Prostate gland (tissue), 2 donors: ENCODE measurements at regions not wholly inside any gene's neighbourhood (a gene's known extent, or its start where the extent isn't known, plus 50 kb on each side); places are given as distances from the start of the nearest gene placed in this dataset.

Source experiments
- DNase-seq: peaks from one replicate; pipeline ENCODE4 v3.0.0-alpha.2; 2019; ENCODE audit warnings: low spot score
- H3K27ac ChIP-seq, 2 donors: fragments of 200-600 bp; sonication (generic); 2 replicates each; pipeline ENCODE4 v1.5.1; 2017 to 2019
- H3K27me3 ChIP-seq: fragments of 200-600 bp; sonication (generic); replicated peaks from 2 replicates; pipeline ENCODE4 v1.5.1; 2019; ENCODE audit not compliant: insufficient read depth
- H3K36me3 ChIP-seq, 2 donors: fragments of 200-600 bp; sonication (generic); 1 replicate in 1 of 2; 2 replicates in 1 of 2; pipeline versions ENCODE4 v1.5.1 to v1.8.1; 2017 to 2019
- H3K4me1 ChIP-seq: fragments of 200-600 bp; sonication (generic); replicated peaks from 2 replicates; pipeline ENCODE4 v1.5.1; 2019
- H3K4me3 ChIP-seq, 2 donors: fragments of 200-600 bp; sonication (generic); 2 replicates each; pipeline ENCODE4 v1.5.1; 2017 to 2019
- H3K9me3 ChIP-seq: fragments of 200-600 bp; sonication (generic); 2 replicates; pipeline ENCODE4 v1.5.1; 2017
- CTCF ChIP-seq, 4 experiments: fragments of 200-600 bp in 2 of 4; fragments of 450-650 bp in 2 of 4; sonication (generic) in 2 of 4; IDR thresholded peaks; 1 replicate in 3 of 4; 2 replicates in 1 of 4; pipeline ENCODE4 v1.5.1; 2016 to 2019; ENCODE audit warnings: antibody characterized with exemption in 4 of 4, mild to moderate bottlenecking in 2 of 4, moderate library complexity in 2 of 4
- POLR2A ChIP-seq: fragments of 450-650 bp; IDR thresholded peaks from one replicate; pipeline ENCODE4 v1.6.1; 2016; ENCODE audit warnings: antibody characterized with exemption, mild to moderate bottlenecking
- POLR2AphosphoS5 ChIP-seq: sonication (generic); formaldehyde crosslinking; IDR thresholded peaks from one replicate; pipeline ENCODE4 v1.6.1; 2017; ENCODE audit warnings: antibody characterized with exemption
- WGBS: methylation state at CpG from one replicate; pipeline ENCODE4 v1.1.5; 2018; 5-methylcytosine and 5-hydroxymethylcytosine counted together
- intact Hi-C: fragments of 100-400 bp; cut with DNase I; formaldehyde crosslinking; loops from one replicate; pipeline ENCODE4 v1.14.2; 2022

GRCh38 chr20:39547546-39548408 is 585.6 kb downstream of the DHX35 start:
- H3K27me3 ChIP-seq, result no peaks in the 10 kb centered on the region
- H3K4me3 ChIP-seq, result no peak overlapping the region
- H3K36me3 ChIP-seq, result no peaks in the 10 kb centered on the region
- WGBS, result 42% methylated on average over 6 of the region's 6 CpGs
- no peak for DNase-seq
- TF ChIP-seq CTCF (IDR thresholded peaks at IDR 0.05) (no peak), POLR2AphosphoS5 (no peak), POLR2A (no peak)
- intact Hi-C loops, result no loop called here
- no peaks in the 10 kb centered on the region for H3K9me3 ChIP-seq
- no peaks in the 10 kb centered on the region for H3K4me1 ChIP-seq
- no peak overlapping the region for H3K27ac ChIP-seq

- Histone ChIP-seq H3K4me3 (no peak overlapping the region), H3K36me3 (no peaks in the 10 kb centered on the region), H3K4me1 (no peaks in the 10 kb centered on the region), H3K27ac (no peak overlapping the region), H3K27me3 (no peaks in the 10 kb centered on the region), H3K9me3 (no peaks in the 10 kb centered on the region)
- intact Hi-C loops, result no loop called here
- 63% methylated on average over 2 of the region's 2 CpGs for WGBS
- DNase-seq, result no peak
- TF ChIP-seq CTCF (IDR thresholded peaks at IDR 0.05) (no peak), POLR2A (no peak), POLR2AphosphoS5 (no peak)
Measured at GRCh38 chr20:39541136-39541803, 579.1 kb downstream of the DHX35 start.

GRCh38 chr20:39538317-39538716 is 576.2 kb downstream of the DHX35 start:
- intact Hi-C loops, result no loop called here
- H3K4me1 ChIP-seq, result no peaks in the 10 kb centered on the region
- TF ChIP-seq CTCF (IDR thresholded peaks at IDR 0.05), result no peak
- TF ChIP-seq POLR2AphosphoS5, result no peak
- TF ChIP-seq POLR2A, result no peak

GRCh38 chr20:39535301-39535700 is 573.2 kb downstream of the DHX35 start:
- H3K9me3 ChIP-seq, result no peaks in the 10 kb centered on the region
- no peak for DNase-seq
- no peaks in the 10 kb centered on the region for H3K27me3 ChIP-seq
- intact Hi-C loops, result no loop called here
- H3K36me3 ChIP-seq, result no peaks in the 10 kb centered on the region
- WGBS, result 94% methylated on average over 1 of the region's 1 CpG
- no peak overlapping the region for H3K27ac ChIP-seq
- H3K4me1 ChIP-seq, result no peaks in the 10 kb centered on the region
- TF ChIP-seq POLR2AphosphoS5, result no peak
- no peak for TF ChIP-seq CTCF (IDR thresholded peaks at IDR 0.05)
- no peak for TF ChIP-seq POLR2A
- no peak overlapping the region for H3K4me3 ChIP-seq

More at GRCh38 chr20:39538317-39538716, 576.2 kb downstream of the DHX35 start:
- DNase-seq, result no peak
- Histone ChIP-seq H3K36me3 (no peaks in the 10 kb centered on the region), H3K9me3 (no peaks in the 10 kb centered on the region), H3K27ac (no peak overlapping the region), H3K4me3 (no peak overlapping the region), H3K27me3 (no peaks in the 10 kb centered on the region)
